DND-41 (cell line): ENCODE measurements at regions not wholly inside any gene's neighbourhood (a gene's known extent, or its start where the extent isn't known, plus 50 kb on each side); places are given as distances from the start of the nearest gene placed in this dataset.

Experiments used
- ATAC-seq: fragments of 200-7000 bp; cut with Tn5 transposase; 3 replicates; pipeline ENCODE4 v1.9.1; 2021; ENCODE audit warnings: low read depth; ENCODE audit not compliant: insufficient read depth
- DNase-seq: peaks from one replicate; pipeline ENCODE4 v3.0.0-alpha.2; 2020
- H2AFZ ChIP-seq: 2 replicates; pipeline ENCODE4 v1.6.0; 2012; ENCODE audit warnings: low read depth, low read length
- H3K27ac ChIP-seq: 2 replicates; pipeline ENCODE4 v1.5.1; 2012; ENCODE audit warnings: low read length, inconsistent platforms
- H3K27me3 ChIP-seq: fragments of 200-600 bp; sonication (generic); 2 replicates; pipeline ENCODE4 v1.6.0; 2012; ENCODE audit warnings: low read length, mild to moderate bottlenecking, inconsistent platforms; ENCODE audit not compliant: insufficient read depth, poor library complexity
- H3K36me3 ChIP-seq: 2 replicates; pipeline ENCODE4 v1.5.1; 2012; ENCODE audit warnings: low read length, inconsistent platforms; ENCODE audit not compliant: insufficient read depth
- H3K4me1 ChIP-seq: 2 replicates; pipeline ENCODE4 v1.5.1; 2012; ENCODE audit warnings: mild to moderate bottlenecking, low read length; ENCODE audit not compliant: insufficient read depth
- H3K4me2 ChIP-seq: 2 replicates; pipeline ENCODE4 v1.6.0; 2012; ENCODE audit warnings: mild to moderate bottlenecking, moderate library complexity, low read length, inconsistent platforms; ENCODE audit not compliant: insufficient read depth
- H3K4me3 ChIP-seq, 2 experiments: fragments of 200-600 bp in 1 of 2; shearing (Covaris generic) in 1 of 2; 2 replicates each; pipeline ENCODE4 v1.5.1; 2012 to 2016; ENCODE audit warnings: inconsistent platforms in 2 of 2, low read length in 2 of 2, mild to moderate bottlenecking in 2 of 2, low read depth in 1 of 2, moderate library complexity in 1 of 2
- H3K79me2 ChIP-seq: 2 replicates; pipeline ENCODE4 v1.6.0; 2012; ENCODE audit warnings: low read length, inconsistent platforms; ENCODE audit not compliant: insufficient read depth
- H3K9ac ChIP-seq: 2 replicates; pipeline ENCODE4 v1.6.0; 2012; ENCODE audit warnings: low read depth, mild to moderate bottlenecking, inconsistent platforms, low read length, moderate library complexity
- H3K9me3 ChIP-seq: 2 replicates; pipeline ENCODE4 v1.5.1; 2012; ENCODE audit warnings: low read length, moderate library complexity, mild to moderate bottlenecking, inconsistent platforms; ENCODE audit not compliant: insufficient read depth, severe bottlenecking
- H4K20me1 ChIP-seq: 2 replicates; pipeline ENCODE4 v1.6.0; 2012; ENCODE audit warnings: low read length; ENCODE audit not compliant: insufficient read depth
- EZH2 ChIP-seq: IDR thresholded peaks from 3 replicates; pipeline ENCODE4 v1.6.1; 2012; ENCODE audit warnings: borderline replicate concordance, low read depth, mild to moderate bottlenecking, moderate library complexity, low read length, inconsistent platforms; ENCODE audit not compliant: severe bottlenecking
- TF ChIP-seq, protein P1 (sequence below): IDR thresholded peaks from 2 replicates; pipeline ENCODE4 v1.5.1; 2012; ENCODE audit warnings: borderline replicate concordance, low read length, moderate library complexity, mild to moderate bottlenecking; ENCODE audit not compliant: poor library complexity, severe bottlenecking; ENCODE audit errors: extremely low read depth

DNA sequence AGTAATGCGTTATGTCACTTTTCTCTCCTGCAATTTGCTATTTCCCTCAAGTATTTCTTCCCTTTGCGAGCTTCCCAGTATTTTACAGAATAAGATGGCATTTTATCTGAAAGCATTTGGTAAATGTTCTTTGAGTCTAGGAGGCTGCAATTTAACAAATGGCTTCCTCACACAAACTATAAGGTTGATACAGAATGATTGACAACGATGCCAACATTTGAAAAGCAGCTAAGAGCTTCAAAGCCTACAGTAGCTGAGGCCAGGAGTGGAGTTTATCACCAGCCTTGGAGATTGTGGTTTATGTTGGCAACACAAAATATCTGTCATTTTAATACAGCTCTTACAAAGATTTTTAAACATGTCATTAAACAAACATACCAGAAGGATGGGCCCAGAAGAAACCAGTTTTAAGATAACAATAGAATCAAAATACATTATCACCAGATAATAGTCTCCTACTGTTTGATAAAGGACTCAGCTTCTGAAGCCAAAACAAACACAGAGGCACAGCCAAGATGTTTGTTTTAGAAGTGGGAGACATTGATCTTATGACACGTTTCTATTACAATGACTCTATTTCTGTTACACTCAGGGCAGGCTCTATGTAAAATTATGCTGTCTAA is 711.4 kb upstream of the ACVR2A start:
- Histone ChIP-seq H2AFZ (no peak overlapping the region), H3K36me3 (no peaks in the 10 kb centered on the region), H3K4me3 (no peak overlapping the region), H3K27me3 (no peaks in the 10 kb centered on the region), H4K20me1 (no peaks in the 10 kb centered on the region), H3K9ac (no peak overlapping the region), H3K4me1 (no peaks in the 10 kb centered on the region), H3K27ac (no peak overlapping the region), H3K79me2 (no peaks in the 10 kb centered on the region), H3K4me2 (no peak overlapping the region), H3K9me3 (no peaks in the 10 kb centered on the region)
- DNase-seq (no peak), ATAC-seq (no peak)
- no peak for TF ChIP-seq EZH2
- TF ChIP-seq, protein P1, sequence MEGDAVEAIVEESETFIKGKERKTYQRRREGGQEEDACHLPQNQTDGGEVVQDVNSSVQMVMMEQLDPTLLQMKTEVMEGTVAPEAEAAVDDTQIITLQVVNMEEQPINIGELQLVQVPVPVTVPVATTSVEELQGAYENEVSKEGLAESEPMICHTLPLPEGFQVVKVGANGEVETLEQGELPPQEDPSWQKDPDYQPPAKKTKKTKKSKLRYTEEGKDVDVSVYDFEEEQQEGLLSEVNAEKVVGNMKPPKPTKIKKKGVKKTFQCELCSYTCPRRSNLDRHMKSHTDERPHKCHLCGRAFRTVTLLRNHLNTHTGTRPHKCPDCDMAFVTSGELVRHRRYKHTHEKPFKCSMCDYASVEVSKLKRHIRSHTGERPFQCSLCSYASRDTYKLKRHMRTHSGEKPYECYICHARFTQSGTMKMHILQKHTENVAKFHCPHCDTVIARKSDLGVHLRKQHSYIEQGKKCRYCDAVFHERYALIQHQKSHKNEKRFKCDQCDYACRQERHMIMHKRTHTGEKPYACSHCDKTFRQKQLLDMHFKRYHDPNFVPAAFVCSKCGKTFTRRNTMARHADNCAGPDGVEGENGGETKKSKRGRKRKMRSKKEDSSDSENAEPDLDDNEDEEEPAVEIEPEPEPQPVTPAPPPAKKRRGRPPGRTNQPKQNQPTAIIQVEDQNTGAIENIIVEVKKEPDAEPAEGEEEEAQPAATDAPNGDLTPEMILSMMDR: no peak

DNA sequence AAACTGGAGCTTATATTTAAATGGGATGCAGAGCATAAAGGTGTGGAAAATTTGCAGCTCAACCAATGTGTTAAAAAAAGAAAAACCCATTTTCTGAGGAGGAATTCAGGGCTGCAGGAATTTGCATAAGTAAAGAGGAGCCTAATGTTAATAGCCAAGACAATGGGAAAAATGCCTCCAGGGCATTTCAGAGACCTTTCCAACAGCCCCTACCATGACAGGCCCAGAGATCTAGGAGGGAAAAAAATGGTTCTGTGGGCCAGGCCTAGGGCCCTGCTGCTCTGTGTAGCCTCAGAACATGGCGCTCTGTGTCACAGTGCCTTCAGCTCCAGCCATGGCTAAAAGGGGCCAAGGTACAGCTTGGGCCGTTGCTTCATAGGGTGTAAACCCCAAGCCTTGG is 719.7 kb upstream of the ACVR2A start:
- Histone ChIP-seq H3K4me3 (no peak overlapping the region), H3K27me3 (no peaks in the 10 kb centered on the region), H3K79me2 (no peaks in the 10 kb centered on the region), H3K4me1 (no peaks in the 10 kb centered on the region), H3K36me3 (no peaks in the 10 kb centered on the region), H4K20me1 (no peaks in the 10 kb centered on the region), H2AFZ (no peak overlapping the region), H3K27ac (no peak overlapping the region), H3K9me3 (no peaks in the 10 kb centered on the region), H3K4me2 (no peak overlapping the region), H3K9ac (no peak overlapping the region)
- DNase-seq (no peak), ATAC-seq (no peak)
- TF ChIP-seq, protein P1: no peak
- TF ChIP-seq EZH2: no peak

DNA sequence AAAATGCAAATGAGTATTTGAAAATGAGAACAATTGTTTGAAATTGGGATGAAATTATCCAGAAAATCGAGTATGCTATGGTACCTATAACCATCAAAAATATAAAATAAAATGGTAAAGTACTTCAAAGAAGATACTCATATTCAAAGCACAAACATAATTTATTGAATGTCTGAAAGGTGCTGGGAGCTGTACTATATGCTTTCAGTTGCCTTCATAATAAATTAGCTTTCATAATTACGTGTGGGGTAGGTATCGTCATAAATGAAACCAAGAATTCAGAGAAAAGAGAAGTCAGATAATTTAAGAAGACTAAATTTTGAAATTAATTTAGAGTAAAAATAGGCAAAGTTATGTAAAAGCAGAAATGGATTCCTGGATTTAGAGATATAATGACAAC is 721.9 kb upstream of the ACVR2A start:
- no peaks in the 10 kb centered on the region for H3K36me3 ChIP-seq
- no peak for TF ChIP-seq EZH2
- no peak for DNase-seq
- no peaks in the 10 kb centered on the region for H3K4me1 ChIP-seq
- H3K27ac ChIP-seq: no peak overlapping the region
- no peaks in the 10 kb centered on the region for H3K9me3 ChIP-seq
- no peak overlapping the region for H3K4me2 ChIP-seq
- H2AFZ ChIP-seq: no peak overlapping the region
- H4K20me1 ChIP-seq: no peaks in the 10 kb centered on the region
- no peaks in the 10 kb centered on the region for H3K27me3 ChIP-seq
- no peak overlapping the region for H3K4me3 ChIP-seq
- H3K9ac ChIP-seq: no peak overlapping the region
- H3K79me2 ChIP-seq: no peaks in the 10 kb centered on the region
- ATAC-seq: no peak

DNA sequence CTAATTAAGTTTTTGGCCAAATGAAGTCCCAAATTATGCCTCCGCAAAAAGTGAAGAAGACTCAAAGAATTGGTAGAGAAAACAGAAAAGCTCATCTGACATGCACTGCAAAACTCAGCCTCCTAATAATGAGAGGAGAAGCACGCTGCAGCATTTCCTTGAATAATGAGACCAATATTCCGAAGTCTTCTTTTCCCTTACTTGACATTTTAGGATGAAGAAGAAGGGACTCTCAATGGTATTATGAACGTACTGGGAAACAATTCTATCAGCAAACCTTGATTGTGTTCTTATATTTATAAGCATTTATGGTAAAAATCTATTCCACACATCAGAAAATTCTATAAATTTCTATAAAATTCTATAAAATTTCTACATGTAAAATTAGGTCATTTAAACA is 733.9 kb upstream of the ACVR2A start:
- Histone ChIP-seq H3K79me2 (no peaks in the 10 kb centered on the region), H3K27ac (no peak overlapping the region), H4K20me1 (no peaks in the 10 kb centered on the region), H3K4me1 (no peaks in the 10 kb centered on the region), H3K27me3 (no peaks in the 10 kb centered on the region), H3K4me3 (no peak overlapping the region), H3K36me3 (no peaks in the 10 kb centered on the region), H3K4me2 (no peak overlapping the region), H3K9ac (no peak overlapping the region), H3K9me3 (no peaks in the 10 kb centered on the region), H2AFZ (no peak overlapping the region)
- no peak for DNase-seq
- no peak for ATAC-seq
- TF ChIP-seq, protein P1: no peak
- TF ChIP-seq EZH2: no peak
